ENCODE measurements at regions not wholly inside any gene's neighbourhood (a gene's known extent, or its start where the extent isn't known, plus 50 kb on each side); places are given as distances from the start of the nearest gene placed in this dataset. TPM values are rescaled to one million over a fixed set of nuclear protein-coding genes. Genes with fewer than 3 reads are reported as not detected.

DNA sequence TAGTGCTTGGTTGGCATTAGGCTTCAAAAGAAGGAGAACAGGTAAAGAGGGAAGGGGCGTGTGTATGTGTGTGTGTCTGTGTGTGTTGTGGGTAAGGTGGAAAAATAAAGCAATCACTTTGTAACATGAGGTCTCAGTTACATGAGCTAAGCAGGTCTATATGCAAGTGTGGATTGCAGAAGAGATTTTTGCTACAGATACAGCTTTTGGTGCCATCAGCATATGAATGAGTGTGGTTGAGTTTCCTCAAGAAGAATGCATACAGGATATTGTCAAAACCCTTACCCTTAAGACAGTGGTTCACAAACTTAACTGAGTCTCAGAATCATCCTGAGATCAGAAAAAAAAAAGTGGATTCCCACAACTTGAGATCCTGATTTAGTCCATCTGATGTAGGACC is 220.5 kb upstream of the HTR2C start:
- 61 to 89% methylated on average over 1 of the region's 1 CpG for WGBS, 2 donors
- H3K27ac ChIP-seq = no peak overlapping the region
- no peak for DNase-seq (ENCODE audit: low spot score in 2 of 2)
- no peak for TF ChIP-seq EP300 (IDR thresholded peaks at IDR 0.05)
- TF ChIP-seq, protein P1, sequence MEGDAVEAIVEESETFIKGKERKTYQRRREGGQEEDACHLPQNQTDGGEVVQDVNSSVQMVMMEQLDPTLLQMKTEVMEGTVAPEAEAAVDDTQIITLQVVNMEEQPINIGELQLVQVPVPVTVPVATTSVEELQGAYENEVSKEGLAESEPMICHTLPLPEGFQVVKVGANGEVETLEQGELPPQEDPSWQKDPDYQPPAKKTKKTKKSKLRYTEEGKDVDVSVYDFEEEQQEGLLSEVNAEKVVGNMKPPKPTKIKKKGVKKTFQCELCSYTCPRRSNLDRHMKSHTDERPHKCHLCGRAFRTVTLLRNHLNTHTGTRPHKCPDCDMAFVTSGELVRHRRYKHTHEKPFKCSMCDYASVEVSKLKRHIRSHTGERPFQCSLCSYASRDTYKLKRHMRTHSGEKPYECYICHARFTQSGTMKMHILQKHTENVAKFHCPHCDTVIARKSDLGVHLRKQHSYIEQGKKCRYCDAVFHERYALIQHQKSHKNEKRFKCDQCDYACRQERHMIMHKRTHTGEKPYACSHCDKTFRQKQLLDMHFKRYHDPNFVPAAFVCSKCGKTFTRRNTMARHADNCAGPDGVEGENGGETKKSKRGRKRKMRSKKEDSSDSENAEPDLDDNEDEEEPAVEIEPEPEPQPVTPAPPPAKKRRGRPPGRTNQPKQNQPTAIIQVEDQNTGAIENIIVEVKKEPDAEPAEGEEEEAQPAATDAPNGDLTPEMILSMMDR (IDR thresholded peaks at IDR 0.05) = no peak
- no peak for TF ChIP-seq POLR2A (IDR thresholded peaks at IDR 0.05)
- H3K36me3 ChIP-seq = no peaks in the 10 kb centered on the region
- H3K9me3 ChIP-seq = no peaks in the 10 kb centered on the region
- no peak overlapping the region for H3K4me3 ChIP-seq
- peaks cover 0 to 5% of the 10 kb centered on the region in 2 donors for H3K27me3 ChIP-seq
- no peaks in the 10 kb centered on the region for H3K4me1 ChIP-seq

DNA sequence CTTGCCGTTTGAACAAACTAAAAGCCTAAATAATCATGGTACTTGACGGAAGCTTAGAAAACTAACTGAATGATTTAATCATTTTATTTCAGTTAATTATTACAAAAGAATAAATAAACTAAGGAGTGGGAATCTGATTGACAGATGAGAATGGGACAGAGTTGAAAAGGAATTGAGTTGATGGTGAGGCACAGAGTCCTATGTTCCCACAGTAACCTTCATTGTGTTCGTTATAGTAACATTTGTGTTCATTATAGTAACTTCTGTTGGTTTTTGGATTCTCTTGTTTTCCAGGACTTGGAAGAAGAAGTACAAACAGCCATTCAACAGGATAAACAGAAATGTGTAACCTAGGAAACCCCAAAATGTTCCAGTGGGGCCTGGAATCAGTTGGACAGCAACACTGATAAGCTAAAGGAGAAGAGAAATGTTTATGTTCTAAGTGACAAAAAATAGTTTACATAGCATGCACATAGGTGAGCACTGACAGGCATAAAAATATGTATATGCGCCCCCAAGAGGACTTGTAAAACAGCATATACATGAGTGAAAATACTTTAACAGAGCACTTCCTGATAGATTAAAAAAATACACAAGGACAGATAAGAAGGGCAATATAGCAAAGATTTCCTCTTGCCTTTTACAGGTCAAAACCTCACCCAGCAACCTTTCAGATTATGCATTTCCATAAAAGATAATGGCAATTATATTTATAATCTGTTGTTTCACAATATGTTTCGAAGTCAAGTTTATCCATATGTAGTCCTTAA is 218.6 kb upstream of the HTR2C start:
- H3K4me1 ChIP-seq = no peaks in the 10 kb centered on the region
- no peak overlapping the region for H3K4me3 ChIP-seq
- WGBS, 2 donors = 72 to 79% methylated on average over 5 of the region's 5 CpGs
- H3K36me3 ChIP-seq = no peaks in the 10 kb centered on the region
- peaks cover 0 to 5% of the 10 kb centered on the region in 2 donors for H3K27me3 ChIP-seq
- TF ChIP-seq EP300 (IDR thresholded peaks at IDR 0.05) (no peak), POLR2A (IDR thresholded peaks at IDR 0.05) (no peak)
- TF ChIP-seq, protein P1 (IDR thresholded peaks at IDR 0.05) = no peak
- no peak overlapping the region for H3K27ac ChIP-seq
- no peak for DNase-seq (ENCODE audit: low spot score in 2 of 2)
- H3K9me3 ChIP-seq = no peaks in the 10 kb centered on the region

DNA sequence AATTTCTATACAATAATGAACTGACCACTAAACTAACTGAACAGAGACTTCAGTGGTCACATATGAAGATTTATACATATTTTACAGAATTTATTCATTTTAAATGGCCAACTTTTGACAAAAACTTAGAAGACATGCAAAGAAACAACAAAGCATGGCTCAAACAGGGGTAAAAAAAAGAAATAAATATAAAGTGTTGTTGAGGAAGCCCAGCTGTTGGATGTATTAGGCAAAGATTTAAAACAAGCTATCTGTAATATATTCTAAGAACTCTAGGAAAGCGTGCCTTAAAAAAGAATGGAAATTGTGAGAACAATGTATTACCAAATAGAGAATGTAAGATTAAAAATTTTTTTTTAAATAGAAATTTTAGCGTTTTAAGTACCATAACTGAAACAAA is 210.9 kb upstream of the HTR2C start:
- WGBS, 2 donors = 66 to 85% methylated on average over 2 of the region's 2 CpGs
- Histone ChIP-seq H3K36me3 (no peaks in the 10 kb centered on the region), H3K9me3 (no peaks in the 10 kb centered on the region), H3K4me3 (no peak overlapping the region), H3K27me3 (no peaks in the 10 kb centered on the region), H3K27ac (no peak overlapping the region), H3K4me1 (no peaks in the 10 kb centered on the region)
- TF ChIP-seq, protein P1 (IDR thresholded peaks at IDR 0.05) = no peak
- no peak for TF ChIP-seq POLR2A (IDR thresholded peaks at IDR 0.05)
- TF ChIP-seq EP300 (IDR thresholded peaks at IDR 0.05) = no peak
- DNase-seq (ENCODE audit: low spot score in 2 of 2) = no peak

DNA sequence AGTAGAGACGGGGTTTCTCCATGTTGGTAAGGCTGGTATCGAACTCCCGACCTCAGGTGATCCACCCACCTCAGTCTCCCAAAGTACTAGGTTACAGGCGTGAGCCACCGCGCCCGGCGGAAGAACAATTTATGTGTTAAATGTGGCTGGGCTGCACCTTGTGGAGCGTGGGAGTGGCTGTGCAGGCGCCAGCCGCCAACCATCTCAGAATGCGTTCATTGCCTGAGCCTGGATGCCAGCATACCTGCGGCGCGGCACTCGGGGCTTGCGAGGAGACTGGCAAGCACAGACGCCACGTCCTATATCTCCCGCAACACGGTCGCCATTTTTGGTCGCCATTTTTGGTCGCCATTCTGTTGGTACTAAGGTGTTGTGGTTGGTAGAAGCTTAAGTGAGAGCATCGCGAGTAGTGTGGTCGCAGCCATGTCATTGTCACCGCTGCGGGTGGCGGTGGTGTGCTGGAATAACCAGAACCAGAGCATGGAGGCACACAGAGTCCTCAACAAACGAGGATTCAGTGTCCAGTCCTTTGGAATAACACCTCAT is 193.6 kb upstream of the HTR2C start:
- TF ChIP-seq POLR2A (IDR thresholded peaks at IDR 0.05) (no peak), EP300 (IDR thresholded peaks at IDR 0.05) (no peak)
- TF ChIP-seq, protein P1 (IDR thresholded peaks at IDR 0.05) = no peak
- Histone ChIP-seq H3K9me3 (no peaks in the 10 kb centered on the region), H3K4me1 (no peaks in the 10 kb centered on the region), H3K4me3 (no peak overlapping the region), H3K27me3 (no peaks in the 10 kb centered on the region), H3K36me3 (no peaks in the 10 kb centered on the region), H3K27ac (no peak overlapping the region)
- WGBS, 2 donors = 92 to 94% methylated on average over 21 to 31 of the region's 31 CpGs
- DNase-seq (ENCODE audit: low spot score in 2 of 2) = no peak

Small RNA genes lying in the stretch of these regions (small RNA-seq; reads per million reads assigned to genes)
- gene AL953862.1 = not detected
